Mononuclear cell (primary cell): ENCODE measurements at regions not wholly inside any gene's neighbourhood (a gene's known extent, or its start where the extent isn't known, plus 50 kb on each side); places are given as distances from the start of the nearest gene placed in this dataset.

Experiments
- H3K27me3 ChIP-seq: 2 replicates; pipeline ENCODE4 v1.6.0; 2011; ENCODE audit warnings: low read length, control low read depth; ENCODE audit not compliant: insufficient read depth
- H3K4me1 ChIP-seq: 2 replicates; pipeline ENCODE4 v1.5.1; 2011; ENCODE audit warnings: mild to moderate bottlenecking, low read length, control low read depth; ENCODE audit not compliant: insufficient read depth
- H3K4me3 ChIP-seq: 2 replicates; pipeline ENCODE4 v1.5.1; 2011; ENCODE audit warnings: mild to moderate bottlenecking, low read length, moderate library complexity
- H3K9me3 ChIP-seq: 2 replicates; pipeline ENCODE4 v1.5.1; 2011; ENCODE audit warnings: low read depth, mild to moderate bottlenecking, control low read depth, low read length

- H3K9me3 ChIP-seq, result no peaks in the 10 kb centered on the region
- no peaks in the 10 kb centered on the region for H3K27me3 ChIP-seq
- no peak overlapping the region for H3K4me3 ChIP-seq
- peaks cover 14% of the 10 kb centered on the region for H3K4me1 ChIP-seq
Measured at GRCh38 chr6:43912598-43913371, 142.8 kb downstream of the VEGFA start.

- Histone ChIP-seq H3K9me3 (no peaks in the 10 kb centered on the region), H3K27me3 (no peaks in the 10 kb centered on the region), H3K4me3 (no peak overlapping the region), H3K4me1 (peaks cover 7% of the 10 kb centered on the region)
Measured at GRCh38 chr6:43912116-43912577, 142.1 kb downstream of the VEGFA start.

GRCh38 chr6:43911354-43912115 lies 141.5 kb downstream of the VEGFA start:
- H3K9me3 ChIP-seq, result no peaks in the 10 kb centered on the region

GRCh38 chr6:43910638-43911353 lies 140.8 kb downstream of the VEGFA start:
- Histone ChIP-seq H3K4me3 (no peak overlapping the region), H3K9me3 (no peaks in the 10 kb centered on the region), H3K4me1 (no peaks in the 10 kb centered on the region), H3K27me3 (no peaks in the 10 kb centered on the region)

More at GRCh38 chr6:43911354-43912115, 141.5 kb downstream of the VEGFA start:
- peaks cover 1% of the 10 kb centered on the region for H3K4me1 ChIP-seq
- no peaks in the 10 kb centered on the region for H3K27me3 ChIP-seq
- no peak overlapping the region for H3K4me3 ChIP-seq

- no peaks in the 10 kb centered on the region for H3K4me1 ChIP-seq
- H3K9me3 ChIP-seq, result no peaks in the 10 kb centered on the region
- no peaks in the 10 kb centered on the region for H3K27me3 ChIP-seq
- no peak overlapping the region for H3K4me3 ChIP-seq
Measured at GRCh38 chr6:43910149-43910637, 140.2 kb downstream of the VEGFA start.

- Histone ChIP-seq H3K4me1 (no peaks in the 10 kb centered on the region), H3K27me3 (no peaks in the 10 kb centered on the region), H3K9me3 (no peaks in the 10 kb centered on the region), H3K4me3 (no peak overlapping the region)
Measured at GRCh38 chr6:43909474-43910148, 139.6 kb downstream of the VEGFA start.

GRCh38 chr6:43907789-43908472 lies 137.9 kb downstream of the VEGFA start:
- H3K4me1 ChIP-seq, result no peaks in the 10 kb centered on the region
- H3K4me3 ChIP-seq, result no peak overlapping the region
- no peaks in the 10 kb centered on the region for H3K27me3 ChIP-seq
- no peaks in the 10 kb centered on the region for H3K9me3 ChIP-seq

GRCh38 chr6:43907312-43907711 lies 137.3 kb downstream of the VEGFA start:
- H3K27me3 ChIP-seq, result no peaks in the 10 kb centered on the region
- no peak overlapping the region for H3K4me3 ChIP-seq
- H3K9me3 ChIP-seq, result no peaks in the 10 kb centered on the region
- no peaks in the 10 kb centered on the region for H3K4me1 ChIP-seq

- H3K9me3 ChIP-seq, result no peaks in the 10 kb centered on the region
Measured at GRCh38 chr6:43904311-43905123, 134.5 kb downstream of the VEGFA start.

GRCh38 chr6:43903739-43904290 lies 133.8 kb downstream of the VEGFA start:
- Histone ChIP-seq H3K27me3 (no peaks in the 10 kb centered on the region), H3K9me3 (no peaks in the 10 kb centered on the region), H3K4me1 (no peaks in the 10 kb centered on the region), H3K4me3 (no peak overlapping the region)

More at GRCh38 chr6:43904311-43905123, 134.5 kb downstream of the VEGFA start:
- Histone ChIP-seq H3K4me1 (no peaks in the 10 kb centered on the region), H3K27me3 (no peaks in the 10 kb centered on the region), H3K4me3 (no peak overlapping the region)

- Histone ChIP-seq H3K27me3 (no peaks in the 10 kb centered on the region), H3K4me1 (no peaks in the 10 kb centered on the region), H3K9me3 (no peaks in the 10 kb centered on the region), H3K4me3 (no peak overlapping the region)
Measured at GRCh38 chr6:43901733-43902230, 131.8 kb downstream of the VEGFA start.

- H3K27me3 ChIP-seq, result no peaks in the 10 kb centered on the region
- H3K4me3 ChIP-seq, result no peak overlapping the region
- H3K9me3 ChIP-seq, result no peaks in the 10 kb centered on the region
- H3K4me1 ChIP-seq, result no peaks in the 10 kb centered on the region
Measured at GRCh38 chr6:43900916-43901732, 131.1 kb downstream of the VEGFA start.
